ENCODE measurements at regions not wholly inside any gene's neighbourhood (a gene's known extent, or its start where the extent isn't known, plus 50 kb on each side); places are given as distances from the start of the nearest gene placed in this dataset.

DNA sequence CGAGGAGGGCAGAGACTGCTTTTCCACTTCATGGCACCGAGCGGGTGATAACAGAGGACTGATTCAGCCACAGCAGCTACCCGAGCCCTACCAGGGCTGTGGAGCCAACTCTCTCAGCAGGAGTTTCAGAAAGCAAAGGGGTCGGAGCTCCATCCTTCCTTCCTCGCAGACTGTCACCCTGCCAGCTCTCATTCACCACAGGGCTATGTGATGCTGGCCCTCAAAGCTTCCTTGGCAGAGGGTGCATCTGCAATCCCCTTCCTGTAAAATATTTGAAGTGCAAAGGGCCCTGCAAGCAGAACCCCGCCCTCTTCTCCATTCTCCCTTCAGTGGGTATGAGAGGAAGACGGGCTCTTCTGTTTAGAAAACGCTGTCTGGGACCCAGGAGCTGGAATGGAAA is 105.3 kb upstream of the LYZL2 start:
- DNase-seq, result no peak
- intact Hi-C loops (cut with DNase I), result loop anchor here (2.0 to 5.0 kb wide), 2 partner anchors 37 to 298 kb away; no protein-coding TSS in a partner anchor
- 57 to 58% methylated on average over 9 of the region's 9 CpGs for whole genome bisulfite sequencing, 2 donors
- H3K4me3 ChIP-seq, result no peak overlapping the region
- peaks cover 0 to 43% (median 34%) of the 10 kb centered on the region in 4 donors for H3K4me1 ChIP-seq
- H3K36me3 ChIP-seq, result no peaks in the 10 kb centered on the region
- peaks cover 0 to 2% (median 0%) of the 10 kb centered on the region in 4 donors for H3K9me3 ChIP-seq
- peak overlapping the region in 2 of 4 donors; percentile 78 to 86 for H3K27ac ChIP-seq
- no peaks in the 10 kb centered on the region for H3K27me3 ChIP-seq
- TF ChIP-seq POLR2A (IDR thresholded peaks at IDR 0.05), result no peak
- TF ChIP-seq EP300 (IDR thresholded peaks at IDR 0.05), result no peak
- TF ChIP-seq, protein P1, sequence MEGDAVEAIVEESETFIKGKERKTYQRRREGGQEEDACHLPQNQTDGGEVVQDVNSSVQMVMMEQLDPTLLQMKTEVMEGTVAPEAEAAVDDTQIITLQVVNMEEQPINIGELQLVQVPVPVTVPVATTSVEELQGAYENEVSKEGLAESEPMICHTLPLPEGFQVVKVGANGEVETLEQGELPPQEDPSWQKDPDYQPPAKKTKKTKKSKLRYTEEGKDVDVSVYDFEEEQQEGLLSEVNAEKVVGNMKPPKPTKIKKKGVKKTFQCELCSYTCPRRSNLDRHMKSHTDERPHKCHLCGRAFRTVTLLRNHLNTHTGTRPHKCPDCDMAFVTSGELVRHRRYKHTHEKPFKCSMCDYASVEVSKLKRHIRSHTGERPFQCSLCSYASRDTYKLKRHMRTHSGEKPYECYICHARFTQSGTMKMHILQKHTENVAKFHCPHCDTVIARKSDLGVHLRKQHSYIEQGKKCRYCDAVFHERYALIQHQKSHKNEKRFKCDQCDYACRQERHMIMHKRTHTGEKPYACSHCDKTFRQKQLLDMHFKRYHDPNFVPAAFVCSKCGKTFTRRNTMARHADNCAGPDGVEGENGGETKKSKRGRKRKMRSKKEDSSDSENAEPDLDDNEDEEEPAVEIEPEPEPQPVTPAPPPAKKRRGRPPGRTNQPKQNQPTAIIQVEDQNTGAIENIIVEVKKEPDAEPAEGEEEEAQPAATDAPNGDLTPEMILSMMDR (IDR thresholded peaks at IDR 0.05), result no peak
- TF ChIP-seq POLR2AphosphoS5 (IDR thresholded peaks at IDR 0.05), result no peak

- no peak for DNase-seq
- 88 to 91% methylated on average over 6 of the region's 6 CpGs for WGBS, 2 donors
- peaks cover 0 to 2% (median 0%) of the 10 kb centered on the region in 4 donors for H3K9me3 ChIP-seq
- no peak overlapping the region for H3K27ac ChIP-seq
- peaks cover 0 to 35% (median 26%) of the 10 kb centered on the region in 4 donors for H3K4me1 ChIP-seq
- no peaks in the 10 kb centered on the region for H3K36me3 ChIP-seq
- no peak overlapping the region for H3K4me3 ChIP-seq
- TF ChIP-seq POLR2A (IDR thresholded peaks at IDR 0.05) (no peak), POLR2AphosphoS5 (IDR thresholded peaks at IDR 0.05) (no peak)
- intact Hi-C loops (cut with DNase I), result loop anchor here (5.0 kb wide), 1 partner anchor 40 kb away; no protein-coding TSS in a partner anchor
- H3K27me3 ChIP-seq, result no peaks in the 10 kb centered on the region
Observed at GRCh38 chr10:30732671-30733070, 103.1 kb upstream of the LYZL2 start.

DNA sequence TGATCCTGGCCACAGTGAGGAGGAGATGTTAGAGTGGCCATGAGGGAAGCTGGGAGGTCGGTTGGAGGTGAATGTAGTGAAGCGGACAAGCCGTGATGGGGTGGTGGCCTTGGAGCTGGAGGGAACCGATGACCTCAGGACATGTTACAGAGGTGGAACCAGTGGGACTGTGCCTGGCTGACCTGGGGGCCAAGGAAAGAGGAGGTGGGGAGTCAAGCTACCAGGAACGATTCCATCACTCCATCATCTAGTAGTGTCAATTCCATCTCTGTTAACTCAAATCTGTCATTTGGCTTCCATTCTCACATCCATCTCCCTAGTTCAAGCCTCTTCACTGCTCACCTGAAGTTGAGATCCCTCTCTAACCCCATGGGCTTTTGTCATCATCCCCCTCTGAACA is 102.4 kb upstream of the LYZL2 start:
- WGBS, 2 donors, result 92 to 95% methylated on average over 5 of the region's 5 CpGs
- intact Hi-C loops (cut with DNase I), result loop anchor here (5.0 kb wide), 1 partner anchor 40 kb away; no protein-coding TSS in a partner anchor
- peak overlapping the region in 1 of 4 donors; percentile 61 for H3K27ac ChIP-seq

GRCh38 chr10:30730306-30730705 is 100.8 kb upstream of the LYZL2 start:
- WGBS, 2 donors, result 79 to 86% methylated on average over 2 of the region's 2 CpGs
- Histone ChIP-seq H3K27me3 (no peaks in the 10 kb centered on the region), H3K36me3 (no peaks in the 10 kb centered on the region), H3K27ac (peak overlapping the region in 2 of 4 donors; percentile 44 to 61), H3K4me3 (no peak overlapping the region), H3K9me3 (peaks cover 0 to 2% (median 0%) of the 10 kb centered on the region in 4 donors), H3K4me1 (peaks cover 0 to 21% (median 10%) of the 10 kb centered on the region in 4 donors)
- no peak for DNase-seq
- TF ChIP-seq POLR2AphosphoS5 (IDR thresholded peaks at IDR 0.05) (peak in 1 of 4 donors; percentile 32), POLR2A (IDR thresholded peaks at IDR 0.05) (no peak)
- intact Hi-C loops (cut with DNase I), result loop anchor here (5.0 kb wide), 1 partner anchor 42 kb away; no protein-coding TSS in a partner anchor

More for the DNA sequence above, 102.4 kb upstream of the LYZL2 start:
- TF ChIP-seq POLR2AphosphoS5 (IDR thresholded peaks at IDR 0.05) (no peak), POLR2A (IDR thresholded peaks at IDR 0.05) (no peak), EP300 (IDR thresholded peaks at IDR 0.05) (no peak)
- TF ChIP-seq, protein P1 (IDR thresholded peaks at IDR 0.05), result no peak
- no peak for DNase-seq
- H3K4me3 ChIP-seq, result no peak overlapping the region
- no peaks in the 10 kb centered on the region for H3K36me3 ChIP-seq
- H3K27me3 ChIP-seq, result no peaks in the 10 kb centered on the region
- H3K9me3 ChIP-seq, result peaks cover 0 to 2% (median 0%) of the 10 kb centered on the region in 4 donors
- H3K4me1 ChIP-seq, result peaks cover 0 to 35% (median 22%) of the 10 kb centered on the region in 4 donors

DNA sequence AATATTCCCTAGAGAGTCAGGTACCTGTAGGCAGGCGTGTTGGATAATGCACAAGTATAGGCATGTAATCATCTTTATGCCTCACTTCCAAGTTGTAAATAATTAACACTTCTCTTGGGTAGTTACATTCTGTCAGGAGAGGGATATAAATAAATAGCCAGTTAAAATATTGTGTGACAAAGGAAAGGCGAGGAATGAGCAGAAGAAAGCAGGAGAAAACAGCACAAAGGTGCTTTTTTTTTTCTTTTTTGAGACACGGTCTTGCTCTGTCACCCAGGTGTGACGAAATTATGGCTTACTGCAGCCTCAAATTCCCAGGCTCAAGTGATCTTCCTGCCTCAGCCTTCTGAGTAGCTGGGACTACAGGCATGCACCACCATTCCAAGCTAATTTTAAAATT is 99.2 kb upstream of the LYZL2 start:
- Histone ChIP-seq H3K27ac (peak overlapping the region in 1 of 4 donors; percentile 65), H3K27me3 (no peaks in the 10 kb centered on the region), H3K9me3 (peaks cover 0 to 2% (median 0%) of the 10 kb centered on the region in 4 donors), H3K4me1 (peaks cover 0 to 13% (median 5%) of the 10 kb centered on the region in 4 donors), H3K4me3 (no peak overlapping the region), H3K36me3 (no peaks in the 10 kb centered on the region)
- intact Hi-C loops (cut with DNase I), result loop anchor here (5.0 kb wide), 2 partner anchors 54 to 589 kb away; partner anchors contain the start of gene ZEB1
- TF ChIP-seq, protein P1 (IDR thresholded peaks at IDR 0.05), result no peak
- TF ChIP-seq EP300 (IDR thresholded peaks at IDR 0.05) (no peak), POLR2AphosphoS5 (IDR thresholded peaks at IDR 0.05) (no peak)
- no peak for DNase-seq
- 66 to 71% methylated on average over 4 of the region's 4 CpGs for WGBS, 2 donors

Data from sigmoid colon (tissue), 6 donors.